GM12878 (cell line): ENCODE measurements at regions not wholly inside any gene's neighbourhood (a gene's known extent, or its start where the extent isn't known, plus 50 kb on each side); places are given as distances from the start of the nearest gene placed in this dataset.

Experiments used
- ATAC-seq: fragments of 200-7000 bp; cut with Tn5 transposase; 3 replicates; pipeline ENCODE4 v1.9.1; 2020; ENCODE audit warnings: mild to moderate bottlenecking, moderate library complexity
- BruUV-seq: library from RNA; stranded (reverse); fragments of 400-500 nt; replicated peaks from 2 replicates; lab custom pipeline; 2021; lab: Mats Ljungman, UMichigan
- CTCF ChIA-PET: fragments of 300-600 bp; sonication (Branson Sonifier 250); formaldehyde crosslinking; extraction: SDS; loops from one replicate; lab custom pipeline; 2021; ENCODE audit warnings: inconsistent platforms; lab: Yijun Ruan, JAX
- POLR2A ChIA-PET: fragments of 350-600 bp; formaldehyde crosslinking; extraction: SDS; loops from one replicate; lab custom pipeline; 2021; ENCODE audit warnings: inconsistent platforms; lab: Charles Lee
- RAD21 ChIA-PET: fragments of 300-600 bp; sonication (Branson Sonifier 250); formaldehyde crosslinking; loops from one replicate; lab custom pipeline; 2023; ENCODE audit warnings: antibody characterized with exemption; ENCODE audit not compliant: unreplicated experiment; lab: Charles Lee
- SMC1A ChIA-PET: fragments of 300-600 bp; sonication (Branson Sonifier 250); formaldehyde crosslinking; loops from one replicate; lab custom pipeline; 2023; ENCODE audit not compliant: unreplicated experiment, uncharacterized antibody; lab: Charles Lee
- DNase-seq: peaks from one replicate; pipeline ENCODE4 v3.0.0-alpha.2; 2011; ENCODE audit warnings: low read depth, low spot score
- FAIRE-seq: peaks from 3 replicates; lab custom pipeline; 2011; peaks lifted over from hg19 to GRCh38; lab: Jason Lieb, UNC
- H2AFZ ChIP-seq: 2 replicates; pipeline ENCODE4 v1.6.0; 2011; ENCODE audit warnings: low read depth, low read length, control low read depth; ENCODE audit not compliant: control insufficient read depth
- H3K27ac ChIP-seq: 2 replicates; pipeline ENCODE4 v1.5.1; 2011; ENCODE audit warnings: control low read depth; ENCODE audit not compliant: control insufficient read depth, insufficient read depth
- H3K27me3 ChIP-seq, 2 experiments: replicated peaks in 1 of 2; 2 replicates each; pipeline versions ENCODE4 v1.6.0 to v1.6.1; 2011; ENCODE audit warnings: low read length in 1 of 2; ENCODE audit not compliant: control insufficient read depth in 2 of 2, insufficient read depth in 2 of 2
- H3K36me3 ChIP-seq, 2 experiments: 2 replicates each; pipeline ENCODE4 v1.5.1; 2011; ENCODE audit warnings: low read length in 1 of 2; ENCODE audit not compliant: control insufficient read depth in 2 of 2, insufficient read depth in 2 of 2
- H3K4me1 ChIP-seq: 2 replicates; pipeline ENCODE4 v1.6.1; 2011; ENCODE audit warnings: mild to moderate bottlenecking, low read length, moderate library complexity, mixed read lengths; ENCODE audit not compliant: control insufficient read depth, insufficient read depth
- H3K4me2 ChIP-seq: 2 replicates; pipeline ENCODE4 v1.6.0; 2011; ENCODE audit warnings: control low read depth; ENCODE audit not compliant: control insufficient read depth, insufficient read depth
- H3K4me3 ChIP-seq: fragments of 200-600 bp; sonication (generic); 2 replicates; pipeline ENCODE4 v1.5.1; 2016
- H3K79me2 ChIP-seq: 2 replicates; pipeline ENCODE4 v1.6.0; 2011; ENCODE audit warnings: low read length; ENCODE audit not compliant: control insufficient read depth, insufficient read depth
- H3K9ac ChIP-seq: 2 replicates; pipeline ENCODE4 v1.8.0; 2011; ENCODE audit warnings: low read length, control low read depth, mixed read lengths; ENCODE audit not compliant: control insufficient read depth, insufficient read depth
- H3K9me3 ChIP-seq: replicated peaks from 3 replicates; pipeline ENCODE4 v1.5.1; 2011; ENCODE audit warnings: mild to moderate bottlenecking, low read length; ENCODE audit not compliant: control insufficient read depth, insufficient read depth
- H4K20me1 ChIP-seq: 2 replicates; pipeline ENCODE4 v1.6.0; 2011; ENCODE audit not compliant: control insufficient read depth, insufficient read depth
- CBX5 ChIP-seq: sonication (generic); IDR thresholded peaks from 2 replicates; pipeline ENCODE4 v1.6.1; 2016; ENCODE audit warnings: low read depth, moderate library complexity, mild to moderate bottlenecking, inconsistent platforms
- CHD2 ChIP-seq: IDR thresholded peaks from 2 replicates; pipeline ENCODE4 v1.6.1; 2011; ENCODE audit warnings: low read depth, low read length, improper control_type of control experiment, borderline replicate concordance
- EGR1 ChIP-seq, 2 experiments: IDR thresholded peaks; 1 replicate in 1 of 2; 2 replicates in 1 of 2; pipeline ENCODE4 v1.6.1; 2011 to 2012; ENCODE audit warnings: low read depth in 2 of 2, low read length in 2 of 2, borderline replicate concordance in 1 of 2, mild to moderate bottlenecking in 1 of 2, moderate library complexity in 1 of 2
- FOXM1 ChIP-seq: IDR thresholded peaks from 2 replicates; pipeline ENCODE4 v1.6.1; 2012; ENCODE audit warnings: low read depth, mild to moderate bottlenecking, inconsistent platforms, low read length, moderate library complexity
- IRF4 ChIP-seq: IDR thresholded peaks from 2 replicates; pipeline ENCODE4 v1.6.1; 2011; ENCODE audit warnings: low read depth, low read length
- MEF2A ChIP-seq: IDR thresholded peaks from 2 replicates; pipeline ENCODE4 v1.6.1; 2011; ENCODE audit warnings: low read depth, mild to moderate bottlenecking, low read length, moderate library complexity; ENCODE audit not compliant: insufficient read depth
- MXI1 ChIP-seq: fragments of 150-350 bp; IDR thresholded peaks from 2 replicates; pipeline ENCODE4 v1.6.1; 2011; ENCODE audit warnings: low read depth, mild to moderate bottlenecking, inconsistent platforms, low read length, improper control_type of control experiment
- MYB ChIP-seq: fragments of 150-350 bp; IDR thresholded peaks from 2 replicates; pipeline ENCODE4 v1.6.1; 2014; ENCODE audit warnings: mild to moderate bottlenecking, low read depth, low read length, borderline replicate concordance
- NFYA ChIP-seq: IDR thresholded peaks from 2 replicates; pipeline ENCODE4 v1.6.1; 2011; ENCODE audit warnings: low read depth, mild to moderate bottlenecking, low read length, improper control_type of control experiment, borderline replicate concordance
- POLR2AphosphoS2 ChIP-seq: IDR thresholded peaks from 2 replicates; pipeline ENCODE4 v1.6.1; 2011; ENCODE audit warnings: low read depth, mild to moderate bottlenecking, low read length, improper control_type of control experiment, moderate library complexity
- SRF ChIP-seq, 2 experiments: IDR thresholded peaks; 2 replicates each; pipeline ENCODE4 v1.6.1; 2011; ENCODE audit warnings: low read depth in 2 of 2, low read length in 2 of 2, mild to moderate bottlenecking in 1 of 2, moderate library complexity in 1 of 2
- ZNF24 ChIP-seq: fragments of 450-650 bp; IDR thresholded peaks from 2 replicates; pipeline ENCODE4 v1.6.1; 2017; ENCODE audit warnings: antibody characterized with exemption, mild to moderate bottlenecking
- ZNF384 ChIP-seq: IDR thresholded peaks from 2 replicates; pipeline ENCODE4 v1.6.1; 2012; ENCODE audit warnings: low read depth, mild to moderate bottlenecking, low read length, improper control_type of control experiment, borderline replicate concordance
- WGBS: methylation state at CpG from one replicate; pipeline ENCODE4 v1.1.6; 2016; ENCODE audit warnings: low lambda C conversion rate; ENCODE audit not compliant: insufficient replicate concordance, insufficient coverage; ENCODE audit errors: missing lambda C conversion rate; 5-methylcytosine and 5-hydroxymethylcytosine counted together
- in situ Hi-C: fragments of 300-500 bp; cut with MboI; formaldehyde crosslinking; loops from 9 replicates; pipeline ENCODE4 v1.14.3; 2018; ENCODE audit warnings: mixed read lengths
- intact Hi-C: fragments of 100-400 bp; cut with micrococcal nuclease; formaldehyde crosslinking; loops from one replicate; pipeline ENCODE4 v1.14.2; 2022; ENCODE audit not compliant: unreplicated experiment
- TF ChIP-seq, protein P1 (sequence below), 3 experiments: IDR thresholded peaks in 2 of 3; conservative IDR thresholded peaks in 1 of 3; 2 replicates each; pipeline ENCODE4 v1.5.1; 2011; ENCODE audit warnings: low read depth in 3 of 3, low read length in 3 of 3, mild to moderate bottlenecking in 3 of 3, control low read depth in 2 of 3, moderate library complexity in 2 of 3, inconsistent platforms in 1 of 3, mixed read lengths in 1 of 3; ENCODE audit not compliant: control insufficient read depth in 2 of 3, insufficient read depth in 1 of 3; ENCODE audit errors: extremely low read depth in 1 of 3
- TF ChIP-seq, protein P2 (sequence below): fragments of 450-650 bp; conservative IDR thresholded peaks from 2 replicates; pipeline ENCODE4 v1.6.1; 2017; ENCODE audit warnings: mild to moderate bottlenecking, moderate library complexity
- TF ChIP-seq, protein P3 (sequence below): fragments of 450-650 bp; IDR thresholded peaks from 2 replicates; pipeline ENCODE4 v1.6.1; 2018; ENCODE audit warnings: borderline replicate concordance, mild to moderate bottlenecking; ENCODE audit not compliant: partially characterized antibody

- Histone ChIP-seq H3K4me3 (no peak overlapping the region), H3K79me2 (no peaks in the 10 kb centered on the region), H3K4me2 (no peak overlapping the region), H3K27me3 (no peaks in the 10 kb centered on the region), H3K4me1 (no peaks in the 10 kb centered on the region), H3K9me3 (no peaks in the 10 kb centered on the region), H3K9ac (no peak overlapping the region), H4K20me1 (no peaks in the 10 kb centered on the region), H3K36me3 (no peaks in the 10 kb centered on the region), H2AFZ (no peak overlapping the region), H3K27ac (no peak overlapping the region)
- no TSS peak for BruUV-seq
- in situ Hi-C loops, result no loop called here
- no peak for ATAC-seq
- ChIA-PET SMC1A (no interaction called here), POLR2A (no interaction called here), RAD21 (no interaction called here), CTCF (no interaction called here)
- DNase-seq, result no peak
- intact Hi-C loops, result no loop called here
- WGBS, result 2% methylated on average over 3 of the region's 3 CpGs
- FAIRE-seq, result no peak
- TF ChIP-seq, protein P1, sequence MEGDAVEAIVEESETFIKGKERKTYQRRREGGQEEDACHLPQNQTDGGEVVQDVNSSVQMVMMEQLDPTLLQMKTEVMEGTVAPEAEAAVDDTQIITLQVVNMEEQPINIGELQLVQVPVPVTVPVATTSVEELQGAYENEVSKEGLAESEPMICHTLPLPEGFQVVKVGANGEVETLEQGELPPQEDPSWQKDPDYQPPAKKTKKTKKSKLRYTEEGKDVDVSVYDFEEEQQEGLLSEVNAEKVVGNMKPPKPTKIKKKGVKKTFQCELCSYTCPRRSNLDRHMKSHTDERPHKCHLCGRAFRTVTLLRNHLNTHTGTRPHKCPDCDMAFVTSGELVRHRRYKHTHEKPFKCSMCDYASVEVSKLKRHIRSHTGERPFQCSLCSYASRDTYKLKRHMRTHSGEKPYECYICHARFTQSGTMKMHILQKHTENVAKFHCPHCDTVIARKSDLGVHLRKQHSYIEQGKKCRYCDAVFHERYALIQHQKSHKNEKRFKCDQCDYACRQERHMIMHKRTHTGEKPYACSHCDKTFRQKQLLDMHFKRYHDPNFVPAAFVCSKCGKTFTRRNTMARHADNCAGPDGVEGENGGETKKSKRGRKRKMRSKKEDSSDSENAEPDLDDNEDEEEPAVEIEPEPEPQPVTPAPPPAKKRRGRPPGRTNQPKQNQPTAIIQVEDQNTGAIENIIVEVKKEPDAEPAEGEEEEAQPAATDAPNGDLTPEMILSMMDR (IDR thresholded peaks at IDR 0.05 in 2 of 3, conservative IDR thresholded peaks at IDR 0.05 in 1 of 3; ENCODE audit: control insufficient read depth in 2 of 3, extremely low read depth in 1 of 3, insufficient read depth in 1 of 3, low read depth in 3 of 3, low read length in 3 of 3), result no peak
- TF ChIP-seq MYB (no peak), SRF (IDR thresholded peaks at IDR 0.05; ENCODE audit: low read depth in 2 of 2, low read length in 2 of 2) (no peak), EGR1 (IDR thresholded peaks at IDR 0.05; ENCODE audit: borderline replicate concordance in 1 of 2, low read depth in 2 of 2, low read length in 2 of 2) (no peak), POLR2AphosphoS2 (no peak), ZNF384 (no peak), MXI1 (no peak), MEF2A (no peak), CHD2 (no peak), NFYA (no peak), IRF4 (no peak), FOXM1 (no peak), CBX5 (no peak), ZNF24 (no peak)
- TF ChIP-seq, protein P2, sequence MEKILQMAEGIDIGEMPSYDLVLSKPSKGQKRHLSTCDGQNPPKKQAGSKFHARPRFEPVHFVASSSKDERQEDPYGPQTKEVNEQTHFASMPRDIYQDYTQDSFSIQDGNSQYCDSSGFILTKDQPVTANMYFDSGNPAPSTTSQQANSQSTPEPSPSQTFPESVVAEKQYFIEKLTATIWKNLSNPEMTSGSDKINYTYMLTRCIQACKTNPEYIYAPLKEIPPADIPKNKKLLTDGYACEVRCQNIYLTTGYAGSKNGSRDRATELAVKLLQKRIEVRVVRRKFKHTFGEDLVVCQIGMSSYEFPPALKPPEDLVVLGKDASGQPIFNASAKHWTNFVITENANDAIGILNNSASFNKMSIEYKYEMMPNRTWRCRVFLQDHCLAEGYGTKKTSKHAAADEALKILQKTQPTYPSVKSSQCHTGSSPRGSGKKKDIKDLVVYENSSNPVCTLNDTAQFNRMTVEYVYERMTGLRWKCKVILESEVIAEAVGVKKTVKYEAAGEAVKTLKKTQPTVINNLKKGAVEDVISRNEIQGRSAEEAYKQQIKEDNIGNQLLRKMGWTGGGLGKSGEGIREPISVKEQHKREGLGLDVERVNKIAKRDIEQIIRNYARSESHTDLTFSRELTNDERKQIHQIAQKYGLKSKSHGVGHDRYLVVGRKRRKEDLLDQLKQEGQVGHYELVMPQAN, result no peak
- TF ChIP-seq, protein P3, sequence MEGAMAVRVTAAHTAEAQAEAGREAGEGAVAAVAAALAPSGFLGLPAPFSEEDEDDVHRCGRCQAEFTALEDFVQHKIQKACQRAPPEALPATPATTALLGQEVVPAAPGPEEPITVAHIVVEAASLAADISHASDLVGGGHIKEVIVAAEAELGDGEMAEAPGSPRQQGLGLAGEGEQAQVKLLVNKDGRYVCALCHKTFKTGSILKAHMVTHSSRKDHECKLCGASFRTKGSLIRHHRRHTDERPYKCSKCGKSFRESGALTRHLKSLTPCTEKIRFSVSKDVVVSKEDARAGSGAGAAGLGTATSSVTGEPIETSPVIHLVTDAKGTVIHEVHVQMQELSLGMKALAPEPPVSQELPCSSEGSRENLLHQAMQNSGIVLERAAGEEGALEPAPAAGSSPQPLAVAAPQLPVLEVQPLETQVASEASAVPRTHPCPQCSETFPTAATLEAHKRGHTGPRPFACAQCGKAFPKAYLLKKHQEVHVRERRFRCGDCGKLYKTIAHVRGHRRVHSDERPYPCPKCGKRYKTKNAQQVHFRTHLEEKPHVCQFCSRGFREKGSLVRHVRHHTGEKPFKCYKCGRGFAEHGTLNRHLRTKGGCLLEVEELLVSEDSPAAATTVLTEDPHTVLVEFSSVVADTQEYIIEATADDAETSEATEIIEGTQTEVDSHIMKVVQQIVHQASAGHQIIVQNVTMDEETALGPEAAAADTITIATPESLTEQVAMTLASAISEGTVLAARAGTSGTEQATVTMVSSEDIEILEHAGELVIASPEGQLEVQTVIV, result no peak
Observed at GRCh38 chr5:155768332-155768731, 558.6 kb upstream of the SGCD start.
